ENCODE measurements at regions not wholly inside any gene's neighbourhood (a gene's known extent, or its start where the extent isn't known, plus 50 kb on each side); places are given as distances from the start of the nearest gene placed in this dataset.

DNA sequence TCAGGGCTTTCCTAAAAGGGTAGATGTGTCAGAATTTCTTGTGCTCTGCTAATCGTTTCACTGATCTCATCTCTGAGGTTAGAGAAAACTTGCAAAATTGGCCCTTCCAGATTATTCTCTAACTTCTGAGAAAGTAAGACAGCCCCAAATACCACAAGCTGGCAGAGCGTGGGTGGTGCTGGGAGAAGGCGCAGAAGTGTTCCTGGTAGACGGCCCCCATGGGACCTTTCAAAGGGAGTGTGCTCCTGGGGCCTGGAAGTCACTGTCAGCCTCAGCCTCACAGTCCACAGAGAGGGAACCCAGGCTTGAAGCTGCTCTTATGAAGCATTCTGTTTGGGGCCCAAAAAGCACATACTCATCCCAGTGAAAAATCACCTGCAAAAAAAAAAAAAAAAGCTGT lies 86.5 kb upstream of the PFN2 start:
- H3K4ac ChIP-seq (replicated peaks; ENCODE audit: insufficient read length, low read depth, low read length): no peak overlapping the region
- H3K79me2 ChIP-seq (ENCODE audit: control insufficient read depth in 1 of 2, insufficient read depth in 2 of 2, low read length in 2 of 2): no peaks in the 10 kb centered on the region
- H2AK5ac ChIP-seq (ENCODE audit: low read depth, low read length): no peak overlapping the region
- CTCF ChIA-PET (ENCODE audit: partially characterized antibody): interaction anchor here (0.6 to 1.1 kb wide), 3 partner anchors 15 to 91 kb away, joined by 3 read pairs; no protein-coding TSS in a partner anchor
- no peaks in the 10 kb centered on the region for H3K79me1 ChIP-seq (ENCODE audit: low read depth, low read length)
- H3K4me2 ChIP-seq (ENCODE audit: insufficient read depth in 1 of 2, low read depth in 2 of 2, low read length in 2 of 2): no peak overlapping the region
- DNase-seq (ENCODE audit: low read depth in 1 of 2, low spot score in 2 of 2) (no peak), FAIRE-seq (no peak)
- H3K4me1 ChIP-seq (replicated peaks in 1 of 4; ENCODE audit: control insufficient read depth in 3 of 4, insufficient read depth in 4 of 4, low read length in 3 of 4): peaks cover 0 to 5% (median 1%) of the 10 kb centered on the region in 4 experiments; a peak in 3 of 7 replicates
- H3K36me3 ChIP-seq (ENCODE audit: control insufficient read depth in 2 of 4, insufficient read depth in 4 of 4, low read length in 3 of 4): no peaks in the 10 kb centered on the region
- no peak overlapping the region for H4K5ac ChIP-seq (ENCODE audit: insufficient read length, low read depth, low read length)
- no peak overlapping the region for H3K14ac ChIP-seq (ENCODE audit: insufficient read length)
- no peaks in the 10 kb centered on the region for H4K20me1 ChIP-seq (replicated peaks in 1 of 2; ENCODE audit: control insufficient read depth in 1 of 2, insufficient read depth in 2 of 2, low read length in 2 of 2)
- no peak overlapping the region for H2BK12ac ChIP-seq (ENCODE audit: low read depth, low read length)
- no peak overlapping the region; the same call in 1 of the 2 replicates for H2AFZ ChIP-seq (ENCODE audit: low read length)
- no peaks in the 10 kb centered on the region for H3K23me2 ChIP-seq (ENCODE audit: low read depth, low read length)
- H3K23ac ChIP-seq (ENCODE audit: insufficient read length): no peak overlapping the region
- POLR2A ChIA-PET (ENCODE audit: partially characterized antibody): interaction anchor here (1.3 kb wide), 1 partner anchor 15 kb away, joined by 3 read pairs; no protein-coding TSS in a partner anchor
- H3K27me3 ChIP-seq (replicated peaks in 1 of 4; ENCODE audit: control insufficient read depth in 3 of 4, extremely low read depth in 1 of 4, insufficient read depth in 3 of 4, low read length in 3 of 4): no peaks in the 10 kb centered on the region
- no peak overlapping the region for H4K91ac ChIP-seq (replicated peaks; ENCODE audit: insufficient read length, low read length)
- no peak overlapping the region for H4K8ac ChIP-seq (ENCODE audit: extremely low read depth, insufficient read depth, low read length)
- no peak overlapping the region for H2BK15ac ChIP-seq (ENCODE audit: low read length)
- H3K27ac ChIP-seq (ENCODE audit: low read depth, low read length): no peak overlapping the region
- no peak overlapping the region for H3K9ac ChIP-seq (replicated peaks in 1 of 4; ENCODE audit: extremely low read depth in 1 of 4, low read depth in 3 of 4, low read length in 3 of 4)
- H3K18ac ChIP-seq (ENCODE audit: extremely low read depth, low read length): no peak overlapping the region
- H2BK20ac ChIP-seq (ENCODE audit: low read length): no peak overlapping the region
- no peak overlapping the region for H2BK120ac ChIP-seq (replicated peaks; ENCODE audit: low read depth, low read length)
- TF ChIP-seq KDM5A (IDR thresholded peaks at IDR 0.05; ENCODE audit: low read length) (no peak), KDM1A (IDR thresholded peaks at IDR 0.05; ENCODE audit: borderline replicate concordance, low read length) (no peak), TAF1 (IDR thresholded peaks at IDR 0.05; ENCODE audit: low read depth, low read length) (no peak), SP1 (IDR thresholded peaks at IDR 0.05; ENCODE audit: low read depth, low read length) (no peak), ATF2 (IDR thresholded peaks at IDR 0.05; ENCODE audit: low read length) (no peak), RBBP5 (IDR thresholded peaks at IDR 0.05; ENCODE audit: borderline replicate concordance, low read depth, low read length) (no peak), SAP30 (IDR thresholded peaks at IDR 0.05; ENCODE audit: insufficient read depth, insufficient replicate concordance, low read length) (no peak), SUZ12 (IDR thresholded peaks at IDR 0.05; ENCODE audit: low read length) (no peak), JUN (IDR thresholded peaks at IDR 0.05; ENCODE audit: low read depth, low read length) (no peak), NRF1 (IDR thresholded peaks at IDR 0.05; ENCODE audit: low read depth, low read length) (no peak), CEBPB (IDR thresholded peaks at IDR 0.05; ENCODE audit: low read depth, low read length) (no peak), CTBP2 (IDR thresholded peaks at IDR 0.05; ENCODE audit: borderline replicate concordance, insufficient read depth, insufficient read length, low read length) (no peak)
- H2BK5ac ChIP-seq (ENCODE audit: low read depth, low read length): no peak overlapping the region
- WGBS, 2 experiments (ENCODE audit: extremely low coverage in 1 of 2, insufficient coverage in 1 of 2, insufficient read length in 1 of 2, insufficient replicate concordance in 2 of 2, low coverage in 1 of 2, low lambda C conversion rate in 2 of 2, missing lambda C conversion rate in 1 of 2): 88% methylated on average over 4 of the region's 4 CpGs; no CpG with 5 or more reads in 1 of the 2 experiments
- no peak overlapping the region for H3K56ac ChIP-seq (replicated peaks; ENCODE audit: insufficient read length, low read depth, low read length)
- H3K4me3 ChIP-seq (ENCODE audit: extremely low read depth in 1 of 4, insufficient read depth in 2 of 4, low read depth in 3 of 4, low read length in 4 of 4): no peak overlapping the region
- no peaks in the 10 kb centered on the region for H3K9me3 ChIP-seq (ENCODE audit: insufficient read depth in 2 of 2, low read depth in 1 of 2, low read length in 1 of 2)
